ENCODE measurements at regions not wholly inside any gene's neighbourhood (a gene's known extent, or its start where the extent isn't known, plus 50 kb on each side); places are given as distances from the start of the nearest gene placed in this dataset.
"Not testable (repeated sequence)": the region's sequence is repeated elsewhere in the genome, so short reads cannot be mapped to it uniquely, and the experiment has no call there.

GRCh38 chr11:129620237-129621104 is 195.2 kb upstream of the TMEM45B start:
- H3K4me3 ChIP-seq (ENCODE audit: low read length): no peak overlapping the region
- no peaks in the 10 kb centered on the region for H3K4me1 ChIP-seq (ENCODE audit: insufficient read depth, low read length)
- H3K9me3 ChIP-seq (ENCODE audit: low read length): no peaks in the 10 kb centered on the region
- H3K36me3 ChIP-seq (ENCODE audit: insufficient read depth, low read length): no peaks in the 10 kb centered on the region
- no peaks in the 10 kb centered on the region for H3K27me3 ChIP-seq (ENCODE audit: insufficient read depth, low read length)
- no peak overlapping the region for H2AFZ ChIP-seq (ENCODE audit: low read depth, low read length)

- Histone ChIP-seq H3K9me3 (ENCODE audit: low read length) (no peaks in the 10 kb centered on the region), H3K4me3 (ENCODE audit: low read length) (no peak overlapping the region), H3K27me3 (ENCODE audit: insufficient read depth, low read length) (no peaks in the 10 kb centered on the region), H3K4me1 (ENCODE audit: insufficient read depth, low read length) (no peaks in the 10 kb centered on the region), H2AFZ (ENCODE audit: low read depth, low read length) (no peak overlapping the region), H3K36me3 (ENCODE audit: insufficient read depth, low read length) (no peaks in the 10 kb centered on the region)
These were observed 189.7 kb upstream of the TMEM45B start for GRCh38 chr11:129625930-129626329.

- Histone ChIP-seq H3K4me1 (ENCODE audit: insufficient read depth, low read length) (no peaks in the 10 kb centered on the region), H3K4me3 (ENCODE audit: low read length) (no peak overlapping the region), H2AFZ (ENCODE audit: low read depth, low read length) (no peak overlapping the region), H3K9me3 (ENCODE audit: low read length) (no peaks in the 10 kb centered on the region), H3K36me3 (ENCODE audit: insufficient read depth, low read length) (no peaks in the 10 kb centered on the region), H3K27me3 (ENCODE audit: insufficient read depth, low read length) (no peaks in the 10 kb centered on the region)
These were observed 184.4 kb upstream of the TMEM45B start for GRCh38 chr11:129631201-129631600.

DNA sequence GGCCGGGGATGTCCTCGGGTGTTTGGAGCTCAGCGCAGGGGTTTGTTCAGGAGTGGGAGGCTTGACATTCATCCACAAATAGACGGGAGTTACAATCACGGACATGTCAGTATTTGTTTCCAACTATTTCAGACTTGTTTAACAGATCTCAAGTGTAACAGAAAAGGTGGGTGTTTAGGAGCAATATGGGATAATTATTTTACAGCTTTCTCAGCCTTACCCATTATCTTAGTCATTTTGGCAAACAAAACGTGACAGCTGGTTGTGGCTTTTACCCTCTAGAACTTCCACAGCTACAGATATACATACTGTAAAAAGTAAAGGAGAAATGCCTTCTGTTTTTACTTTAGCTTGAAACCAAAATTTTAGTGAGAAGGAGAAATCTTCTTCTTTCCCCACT is 178.7 kb upstream of the TMEM45B start:
- H3K36me3 ChIP-seq (ENCODE audit: insufficient read depth, low read length): no peaks in the 10 kb centered on the region
- no peaks in the 10 kb centered on the region for H3K4me1 ChIP-seq (ENCODE audit: insufficient read depth, low read length)
- H3K4me3 ChIP-seq (ENCODE audit: low read length): no peak overlapping the region

DNA sequence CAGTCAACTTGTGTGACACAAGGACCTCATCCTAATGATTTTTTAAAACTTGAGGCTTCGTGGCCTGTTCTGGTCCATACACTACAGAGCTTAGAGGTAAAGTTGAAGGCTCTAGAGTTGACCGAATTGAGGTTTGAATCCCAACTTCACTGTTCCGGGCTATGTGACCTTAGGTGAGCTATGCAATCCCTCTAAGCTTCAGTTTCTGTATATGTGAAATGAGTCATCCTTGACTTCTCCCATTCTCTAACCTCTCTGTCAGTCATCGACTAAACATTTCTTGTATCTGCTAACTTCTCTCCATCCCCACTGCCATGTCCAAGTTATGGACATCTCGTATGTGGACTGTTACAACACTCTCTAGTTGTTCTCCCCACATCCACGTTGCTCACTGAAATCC is 178.2 kb upstream of the TMEM45B start:
- no peaks in the 10 kb centered on the region for H3K9me3 ChIP-seq (ENCODE audit: low read length)
- no peak overlapping the region for H2AFZ ChIP-seq (ENCODE audit: low read depth, low read length)
- no peaks in the 10 kb centered on the region for H3K36me3 ChIP-seq (ENCODE audit: insufficient read depth, low read length)
- H3K27me3 ChIP-seq (ENCODE audit: insufficient read depth, low read length): peaks cover 3% of the 10 kb centered on the region
- H3K4me1 ChIP-seq (ENCODE audit: insufficient read depth, low read length): no peaks in the 10 kb centered on the region
- H3K4me3 ChIP-seq (ENCODE audit: low read length): no peak overlapping the region

More for the DNA sequence above, 178.7 kb upstream of the TMEM45B start:
- Histone ChIP-seq H2AFZ (ENCODE audit: low read depth, low read length) (no peak overlapping the region), H3K27me3 (ENCODE audit: insufficient read depth, low read length) (peaks cover 3% of the 10 kb centered on the region), H3K9me3 (ENCODE audit: low read length) (no peaks in the 10 kb centered on the region)

DNA sequence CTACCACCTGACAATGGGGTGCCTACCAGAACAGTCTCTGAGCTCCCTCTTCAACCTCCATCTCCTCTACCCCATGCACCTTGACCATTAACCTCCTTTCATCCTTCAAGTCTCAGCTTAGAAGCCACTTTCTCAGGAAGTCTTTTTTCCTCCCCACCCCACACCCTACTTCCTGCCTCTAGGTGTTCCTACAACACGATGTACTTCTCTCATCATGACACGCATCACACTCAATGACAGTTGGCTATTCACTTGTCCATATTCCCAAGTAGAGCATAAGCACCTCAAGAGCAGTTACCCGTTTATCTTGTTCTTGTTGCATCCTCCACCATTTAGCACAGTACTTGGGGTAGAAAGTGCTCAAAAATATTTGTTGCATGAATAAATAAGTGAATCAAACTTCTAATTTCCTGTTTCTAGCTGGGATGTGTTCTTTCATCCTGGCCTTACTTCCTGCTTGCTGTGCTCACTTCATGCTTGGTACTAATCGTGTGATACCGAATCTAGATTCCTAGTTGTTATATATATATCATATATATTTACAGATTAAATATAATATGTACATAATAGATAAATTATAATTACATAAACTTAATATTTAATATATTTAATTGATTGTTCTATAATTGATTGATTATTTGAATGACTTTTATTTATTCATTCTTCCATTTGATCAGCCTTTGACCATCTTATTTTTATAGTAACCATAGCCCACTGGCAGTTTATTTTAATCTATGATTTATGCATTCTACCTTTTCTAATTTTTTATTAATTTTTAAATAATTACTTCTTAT is 177.5 kb upstream of the TMEM45B start:
- H3K27me3 ChIP-seq (ENCODE audit: insufficient read depth, low read length): peaks cover 3% of the 10 kb centered on the region
- no peaks in the 10 kb centered on the region for H3K4me1 ChIP-seq (ENCODE audit: insufficient read depth, low read length)
- no peaks in the 10 kb centered on the region for H3K36me3 ChIP-seq (ENCODE audit: insufficient read depth, low read length)
- H3K9me3 ChIP-seq (ENCODE audit: low read length): no peaks in the 10 kb centered on the region
- no peak overlapping the region for H2AFZ ChIP-seq (ENCODE audit: low read depth, low read length)
- H3K4me3 ChIP-seq (ENCODE audit: low read length): no peak overlapping the region

DNA sequence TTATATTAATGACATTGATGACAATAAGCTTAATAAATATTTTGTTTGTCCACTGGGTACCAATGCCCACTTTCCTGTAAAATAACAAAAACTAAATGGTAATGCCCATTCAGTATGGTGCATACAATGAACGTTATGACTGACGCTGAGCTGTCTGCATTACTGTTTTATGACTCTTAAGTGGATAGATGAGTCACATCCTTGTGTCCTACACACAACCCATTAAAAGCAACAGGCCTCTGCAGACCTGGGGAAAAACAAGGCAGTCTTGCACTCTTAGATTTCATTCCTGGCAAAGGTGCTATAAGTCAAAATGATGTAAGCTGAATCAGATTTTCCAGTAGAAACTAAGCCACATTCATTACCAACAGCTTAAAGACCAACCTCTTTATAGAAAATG is 176.3 kb upstream of the TMEM45B start:
- Histone ChIP-seq H3K4me3 (ENCODE audit: low read length) (no peak overlapping the region), H3K27me3 (ENCODE audit: insufficient read depth, low read length) (peaks cover 3% of the 10 kb centered on the region), H3K9me3 (ENCODE audit: low read length) (no peaks in the 10 kb centered on the region), H2AFZ (ENCODE audit: low read depth, low read length) (no peak overlapping the region), H3K4me1 (ENCODE audit: insufficient read depth, low read length) (peaks cover 2% of the 10 kb centered on the region), H3K36me3 (ENCODE audit: insufficient read depth, low read length) (no peaks in the 10 kb centered on the region)

- no peak overlapping the region for H2AFZ ChIP-seq (ENCODE audit: low read depth, low read length)
- H3K27me3 ChIP-seq (ENCODE audit: insufficient read depth, low read length): peaks cover 3% of the 10 kb centered on the region
- H3K4me1 ChIP-seq (ENCODE audit: insufficient read depth, low read length): peaks cover 3% of the 10 kb centered on the region
- no peak overlapping the region for H3K4me3 ChIP-seq (ENCODE audit: low read length)
- no peaks in the 10 kb centered on the region for H3K9me3 ChIP-seq (ENCODE audit: low read length)
- no peaks in the 10 kb centered on the region for H3K36me3 ChIP-seq (ENCODE audit: insufficient read depth, low read length)
These were observed 175.0 kb upstream of the TMEM45B start for GRCh38 chr11:129640671-129641070.

GRCh38 chr11:129643031-129643721 is 172.5 kb upstream of the TMEM45B start:
- Histone ChIP-seq H3K9me3 (ENCODE audit: low read length) (no peaks in the 10 kb centered on the region), H3K4me3 (ENCODE audit: low read length) (no peak overlapping the region), H2AFZ (ENCODE audit: low read depth, low read length) (no peak overlapping the region), H3K36me3 (ENCODE audit: insufficient read depth, low read length) (no peaks in the 10 kb centered on the region), H3K4me1 (ENCODE audit: insufficient read depth, low read length) (peaks cover 3% of the 10 kb centered on the region), H3K27me3 (ENCODE audit: insufficient read depth, low read length) (no peaks in the 10 kb centered on the region)

DNA sequence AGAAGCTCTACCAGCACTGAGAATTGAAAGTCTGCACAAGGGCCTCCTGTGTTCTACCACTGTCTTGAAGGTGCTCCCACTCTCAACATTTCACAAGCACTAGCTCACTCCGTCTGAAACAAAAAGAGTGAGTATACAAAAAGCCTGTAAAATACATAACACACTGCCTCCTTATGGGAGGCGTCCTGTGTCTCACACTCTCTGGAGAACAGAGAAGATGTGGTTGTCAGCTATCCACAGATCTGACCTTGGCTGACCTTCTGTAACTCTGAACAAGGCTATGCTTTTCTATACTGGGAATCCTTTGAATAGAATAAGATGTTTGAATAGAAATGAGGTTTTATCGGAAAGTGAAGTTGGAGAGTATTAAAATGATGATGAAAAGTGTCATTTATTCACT is 171.3 kb upstream of the TMEM45B start:
- Histone ChIP-seq H3K27me3 (ENCODE audit: insufficient read depth, low read length) (no peaks in the 10 kb centered on the region), H2AFZ (ENCODE audit: low read depth, low read length) (no peak overlapping the region), H3K4me1 (ENCODE audit: insufficient read depth, low read length) (peaks cover 3% of the 10 kb centered on the region), H3K9me3 (ENCODE audit: low read length) (no peaks in the 10 kb centered on the region), H3K4me3 (ENCODE audit: low read length) (no peak overlapping the region), H3K36me3 (ENCODE audit: insufficient read depth, low read length) (no peaks in the 10 kb centered on the region)

DNA sequence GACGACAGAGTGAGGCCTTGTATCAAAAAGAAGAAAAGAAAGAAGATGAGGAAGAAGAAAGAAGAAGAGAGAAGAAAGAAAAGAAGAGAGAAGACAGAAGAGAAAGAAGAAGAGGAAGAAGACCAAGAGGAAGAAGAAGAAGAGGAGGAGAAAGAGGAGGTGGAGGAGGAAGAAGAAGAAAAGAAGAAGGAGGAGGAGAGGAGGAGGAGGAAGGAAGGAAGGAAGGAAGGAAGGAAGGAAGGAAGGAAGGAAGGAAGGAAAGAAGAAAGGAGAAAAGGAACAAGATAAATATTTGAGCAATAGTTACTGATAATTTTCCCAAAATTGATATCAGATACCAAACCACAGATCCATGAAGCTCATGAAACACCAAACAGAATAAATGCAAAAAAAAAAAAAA is 169.7 kb upstream of the TMEM45B start:
- Histone ChIP-seq H3K4me1 (ENCODE audit: insufficient read depth, low read length) (peaks cover 3% of the 10 kb centered on the region), H3K36me3 (ENCODE audit: insufficient read depth, low read length) (no peaks in the 10 kb centered on the region), H3K9me3 (ENCODE audit: low read length) (no peaks in the 10 kb centered on the region), H3K27me3 (ENCODE audit: insufficient read depth, low read length) (no peaks in the 10 kb centered on the region), H2AFZ (ENCODE audit: low read depth, low read length) (no peak overlapping the region), H3K4me3 (ENCODE audit: low read length) (no peak overlapping the region)

GRCh38 chr11:129650044-129650443 is 165.6 kb upstream of the TMEM45B start:
- not testable (repeated sequence) for H3K4me3 ChIP-seq (ENCODE audit: low read length); H3K27me3 ChIP-seq (ENCODE audit: insufficient read depth, low read length); H3K9me3 ChIP-seq (ENCODE audit: low read length); H2AFZ ChIP-seq (ENCODE audit: low read depth, low read length); H3K4me1 ChIP-seq (ENCODE audit: insufficient read depth, low read length); H3K36me3 ChIP-seq (ENCODE audit: insufficient read depth, low read length)

- Histone ChIP-seq H3K9me3 (ENCODE audit: low read length) (peaks cover 4% of the 10 kb centered on the region), H3K4me1 (ENCODE audit: insufficient read depth, low read length) (no peaks in the 10 kb centered on the region), H3K27me3 (ENCODE audit: insufficient read depth, low read length) (no peaks in the 10 kb centered on the region), H2AFZ (ENCODE audit: low read depth, low read length) (no peak overlapping the region), H3K36me3 (ENCODE audit: insufficient read depth, low read length) (no peaks in the 10 kb centered on the region), H3K4me3 (ENCODE audit: low read length) (no peak overlapping the region)
These were observed 162.8 kb upstream of the TMEM45B start for GRCh38 chr11:129652835-129653234.

Data from neuron (in vitro differentiated cells).